Activated T-helper 1 cell treated with anti-CD3 and anti-CD28 coated beads, Interleukin-2, amount 50 U/mL, for 16 hours (primary cell): ENCODE measurements at regions not wholly inside any gene's neighbourhood (a gene's known extent, or its start where the extent isn't known, plus 50 kb on each side); places are given as distances from the start of the nearest gene placed in this dataset.

ENCODE experiments used
- DNase-seq, 2 donors: peaks; one replicate each; pipeline ENCODE4 v3.0.0-alpha.2; 2020; ENCODE audit warnings: low read depth in 1 of 2, low spot score in 1 of 2

DNA sequence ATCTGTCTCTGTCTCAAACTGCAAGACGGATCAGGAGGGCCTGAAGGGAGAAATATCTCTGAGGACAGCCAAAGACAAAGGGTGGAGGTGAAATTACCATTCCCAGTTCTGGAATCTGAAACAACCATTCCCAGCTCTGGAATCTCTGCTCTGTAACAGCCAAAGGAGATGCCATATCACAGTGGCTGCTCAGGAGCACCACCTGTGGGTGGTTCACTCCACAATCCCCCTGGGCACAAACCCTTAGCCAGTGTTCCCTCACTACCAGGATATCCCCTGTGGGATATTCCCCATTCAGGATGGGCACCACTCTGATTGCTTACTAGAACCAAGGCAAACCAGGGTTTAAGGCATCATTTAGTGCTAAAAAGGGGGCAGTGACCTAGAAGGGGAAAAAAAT is 199.0 kb downstream of the HTR7 start:
- no peak for DNase-seq

- DNase-seq: no peak
Observed at GRCh38 chr10:90665905-90666662, 191.8 kb downstream of the HTR7 start.

- DNase-seq: no peak
Observed at GRCh38 chr10:90674461-90674860, 183.4 kb downstream of the HTR7 start.

DNA sequence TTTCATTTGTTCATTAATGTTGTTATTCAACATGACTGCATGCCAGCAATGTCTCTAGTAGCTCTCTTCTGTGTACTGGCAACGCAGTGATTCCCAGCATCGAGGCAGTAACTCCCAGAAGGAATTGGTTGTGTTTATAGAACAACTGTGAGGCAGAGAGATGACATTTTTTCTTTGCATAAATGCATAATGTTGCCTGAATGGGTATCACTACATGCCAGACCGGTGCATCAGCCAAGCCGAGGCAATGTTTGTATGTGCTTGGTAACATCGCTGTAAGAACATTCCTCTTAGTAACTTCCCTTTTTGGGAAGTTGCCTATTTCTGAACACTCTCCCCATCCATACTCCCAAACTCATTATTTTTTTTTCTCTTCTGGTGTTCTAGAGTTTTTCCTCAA is 182.9 kb downstream of the HTR7 start:
- no peak for DNase-seq

- DNase-seq: no peak
Observed at GRCh38 chr10:90675621-90676020, 182.2 kb downstream of the HTR7 start.
